ENCODE measurements at regions not wholly inside any gene's neighbourhood (a gene's known extent, or its start where the extent isn't known, plus 50 kb on each side); places are given as distances from the start of the nearest gene placed in this dataset.
A peak's percentile ranks its signal among the peaks of the same experiment; 100 is the strongest.

DNA sequence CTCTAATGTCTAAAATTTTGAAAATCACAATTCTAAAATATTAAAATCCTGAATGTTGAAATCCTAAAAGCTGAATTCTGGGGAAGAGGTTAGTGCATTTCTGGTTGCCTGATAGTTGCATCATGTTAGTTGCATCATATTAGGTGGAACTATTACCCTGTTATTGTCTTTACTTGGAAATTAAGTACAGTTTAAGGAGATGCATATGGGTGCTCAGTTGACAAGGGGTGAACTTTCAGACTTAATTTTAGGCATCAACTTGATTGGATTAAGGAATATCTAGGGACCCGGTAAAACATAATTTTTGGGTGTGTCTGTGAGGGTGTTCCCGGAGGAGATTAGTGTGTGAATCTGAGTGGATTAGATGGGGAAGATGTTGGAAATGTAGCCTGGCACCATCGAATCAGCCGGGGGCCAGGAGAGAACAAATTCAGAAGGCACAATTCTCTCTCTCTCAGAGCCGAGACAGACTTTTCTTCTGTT lies 409.8 kb downstream of the PLCL1 start (continued):
- TF ChIP-seq TRIM28 (IDR thresholded peaks at IDR 0.05), result no peak
- TF ChIP-seq, protein P1, sequence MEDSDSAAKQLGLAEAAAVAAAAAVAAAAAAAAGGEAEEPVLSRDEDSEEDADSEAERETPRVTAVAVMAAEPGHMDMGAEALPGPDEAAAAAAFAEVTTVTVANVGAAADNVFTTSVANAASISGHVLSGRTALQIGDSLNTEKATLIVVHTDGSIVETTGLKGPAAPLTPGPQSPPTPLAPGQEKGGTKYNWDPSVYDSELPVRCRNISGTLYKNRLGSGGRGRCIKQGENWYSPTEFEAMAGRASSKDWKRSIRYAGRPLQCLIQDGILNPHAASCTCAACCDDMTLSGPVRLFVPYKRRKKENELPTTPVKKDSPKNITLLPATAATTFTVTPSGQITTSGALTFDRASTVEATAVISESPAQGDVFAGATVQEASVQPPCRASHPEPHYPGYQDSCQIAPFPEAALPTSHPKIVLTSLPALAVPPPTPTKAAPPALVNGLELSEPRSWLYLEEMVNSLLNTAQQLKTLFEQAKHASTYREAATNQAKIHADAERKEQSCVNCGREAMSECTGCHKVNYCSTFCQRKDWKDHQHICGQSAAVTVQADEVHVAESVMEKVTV (CRISPR knock-in tag; IDR thresholded peaks at IDR 0.05), result peak; percentile 67
- TF ChIP-seq PHB2 (IDR thresholded peaks at IDR 0.05; ENCODE audit: low read depth), result no peak
- TF ChIP-seq, protein P2, sequence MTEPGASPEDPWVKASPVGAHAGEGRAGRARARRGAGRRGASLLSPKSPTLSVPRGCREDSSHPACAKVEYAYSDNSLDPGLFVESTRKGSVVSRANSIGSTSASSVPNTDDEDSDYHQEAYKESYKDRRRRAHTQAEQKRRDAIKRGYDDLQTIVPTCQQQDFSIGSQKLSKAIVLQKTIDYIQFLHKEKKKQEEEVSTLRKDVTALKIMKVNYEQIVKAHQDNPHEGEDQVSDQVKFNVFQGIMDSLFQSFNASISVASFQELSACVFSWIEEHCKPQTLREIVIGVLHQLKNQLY (CRISPR knock-in tag; conservative IDR thresholded peaks at IDR 0.05), result no peak
- TF ChIP-seq CHCHD3 (CRISPR knock-in tag; IDR thresholded peaks at IDR 0.05), result no peak
- TF ChIP-seq BHLHE40 (IDR thresholded peaks at IDR 0.05; ENCODE audit: low read length), result no peak
- no peak for TF ChIP-seq HNRNPL (IDR thresholded peaks at IDR 0.05; ENCODE audit: low read depth, low read length)
- no peak for TF ChIP-seq HOXB6 (CRISPR knock-in tag; IDR thresholded peaks at IDR 0.05; ENCODE audit: borderline replicate concordance)
- TF ChIP-seq GTF2E2 (tag; IDR thresholded peaks at IDR 0.05), result peak; percentile 69; the same call in 1 of the 2 replicates
- TF ChIP-seq, protein P3, sequence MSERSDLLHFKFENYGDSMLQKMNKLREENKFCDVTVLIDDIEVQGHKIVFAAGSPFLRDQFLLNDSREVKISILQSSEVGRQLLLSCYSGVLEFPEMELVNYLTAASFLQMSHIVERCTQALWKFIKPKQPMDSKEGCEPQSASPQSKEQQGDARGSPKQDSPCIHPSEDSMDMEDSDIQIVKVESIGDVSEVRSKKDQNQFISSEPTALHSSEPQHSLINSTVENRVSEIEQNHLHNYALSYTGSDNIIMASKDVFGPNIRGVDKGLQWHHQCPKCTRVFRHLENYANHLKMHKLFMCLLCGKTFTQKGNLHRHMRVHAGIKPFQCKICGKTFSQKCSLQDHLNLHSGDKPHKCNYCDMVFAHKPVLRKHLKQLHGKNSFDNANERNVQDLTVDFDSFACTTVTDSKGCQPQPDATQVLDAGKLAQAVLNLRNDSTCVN (CRISPR knock-in tag; IDR thresholded peaks at IDR 0.05), result peak; percentile 90
- no peak for TF ChIP-seq BRCA1 (IDR thresholded peaks at IDR 0.05)
- TF ChIP-seq BRCA1 (CRISPR knock-in tag; IDR thresholded peaks at IDR 0.05), result no peak
- no peak; the same call in none of the 2 replicates for TF ChIP-seq MEF2D (tag; conservative IDR thresholded peaks at IDR 0.05; ENCODE audit: low read depth)
- TF ChIP-seq, protein P4, sequence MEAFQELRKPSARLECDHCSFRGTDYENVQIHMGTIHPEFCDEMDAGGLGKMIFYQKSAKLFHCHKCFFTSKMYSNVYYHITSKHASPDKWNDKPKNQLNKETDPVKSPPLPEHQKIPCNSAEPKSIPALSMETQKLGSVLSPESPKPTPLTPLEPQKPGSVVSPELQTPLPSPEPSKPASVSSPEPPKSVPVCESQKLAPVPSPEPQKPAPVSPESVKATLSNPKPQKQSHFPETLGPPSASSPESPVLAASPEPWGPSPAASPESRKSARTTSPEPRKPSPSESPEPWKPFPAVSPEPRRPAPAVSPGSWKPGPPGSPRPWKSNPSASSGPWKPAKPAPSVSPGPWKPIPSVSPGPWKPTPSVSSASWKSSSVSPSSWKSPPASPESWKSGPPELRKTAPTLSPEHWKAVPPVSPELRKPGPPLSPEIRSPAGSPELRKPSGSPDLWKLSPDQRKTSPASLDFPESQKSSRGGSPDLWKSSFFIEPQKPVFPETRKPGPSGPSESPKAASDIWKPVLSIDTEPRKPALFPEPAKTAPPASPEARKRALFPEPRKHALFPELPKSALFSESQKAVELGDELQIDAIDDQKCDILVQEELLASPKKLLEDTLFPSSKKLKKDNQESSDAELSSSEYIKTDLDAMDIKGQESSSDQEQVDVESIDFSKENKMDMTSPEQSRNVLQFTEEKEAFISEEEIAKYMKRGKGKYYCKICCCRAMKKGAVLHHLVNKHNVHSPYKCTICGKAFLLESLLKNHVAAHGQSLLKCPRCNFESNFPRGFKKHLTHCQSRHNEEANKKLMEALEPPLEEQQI (IDR thresholded peaks at IDR 0.05), result no peak
- no peak for TF ChIP-seq HEY1 (CRISPR knock-in tag; IDR thresholded peaks at IDR 0.05; ENCODE audit: borderline replicate concordance)
- no peak for TF ChIP-seq TAF1 (IDR thresholded peaks at IDR 0.05; ENCODE audit: control insufficient read depth, extremely low read depth, insufficient read depth, low read length, severe bottlenecking)
- TF ChIP-seq ZNF324 (CRISPR knock-in tag; IDR thresholded peaks at IDR 0.05), result peak; percentile 58; the same call in 1 of the 2 replicates
- TF ChIP-seq, protein P5, sequence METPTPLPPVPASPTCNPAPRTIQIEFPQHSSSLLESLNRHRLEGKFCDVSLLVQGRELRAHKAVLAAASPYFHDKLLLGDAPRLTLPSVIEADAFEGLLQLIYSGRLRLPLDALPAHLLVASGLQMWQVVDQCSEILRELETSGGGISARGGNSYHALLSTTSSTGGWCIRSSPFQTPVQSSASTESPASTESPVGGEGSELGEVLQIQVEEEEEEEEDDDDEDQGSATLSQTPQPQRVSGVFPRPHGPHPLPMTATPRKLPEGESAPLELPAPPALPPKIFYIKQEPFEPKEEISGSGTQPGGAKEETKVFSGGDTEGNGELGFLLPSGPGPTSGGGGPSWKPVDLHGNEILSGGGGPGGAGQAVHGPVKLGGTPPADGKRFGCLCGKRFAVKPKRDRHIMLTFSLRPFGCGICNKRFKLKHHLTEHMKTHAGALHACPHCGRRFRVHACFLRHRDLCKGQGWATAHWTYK (CRISPR knock-in tag; IDR thresholded peaks at IDR 0.05), result peak; percentile 89
- TF ChIP-seq, protein P6, sequence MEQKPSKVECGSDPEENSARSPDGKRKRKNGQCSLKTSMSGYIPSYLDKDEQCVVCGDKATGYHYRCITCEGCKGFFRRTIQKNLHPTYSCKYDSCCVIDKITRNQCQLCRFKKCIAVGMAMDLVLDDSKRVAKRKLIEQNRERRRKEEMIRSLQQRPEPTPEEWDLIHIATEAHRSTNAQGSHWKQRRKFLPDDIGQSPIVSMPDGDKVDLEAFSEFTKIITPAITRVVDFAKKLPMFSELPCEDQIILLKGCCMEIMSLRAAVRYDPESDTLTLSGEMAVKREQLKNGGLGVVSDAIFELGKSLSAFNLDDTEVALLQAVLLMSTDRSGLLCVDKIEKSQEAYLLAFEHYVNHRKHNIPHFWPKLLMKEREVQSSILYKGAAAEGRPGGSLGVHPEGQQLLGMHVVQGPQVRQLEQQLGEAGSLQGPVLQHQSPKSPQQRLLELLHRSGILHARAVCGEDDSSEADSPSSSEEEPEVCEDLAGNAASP (IDR thresholded peaks at IDR 0.05), result no peak
- TF ChIP-seq HDAC1 (IDR thresholded peaks at IDR 0.05), result no peak
- no peak for TF ChIP-seq ZFP36 (IDR thresholded peaks at IDR 0.05; ENCODE audit: low read depth, low read length, partially characterized antibody)
